AG04449 (cell line): ENCODE measurements at regions not wholly inside any gene's neighbourhood (a gene's known extent, or its start where the extent isn't known, plus 50 kb on each side); places are given as distances from the start of the nearest gene placed in this dataset.

Source experiments
- CTCF ChIA-PET: fragments of 350-600 bp; formaldehyde crosslinking; extraction: SDS; loops from one replicate; lab custom pipeline; 2021; ENCODE audit warnings: antibody characterized with exemption; lab: Yijun Ruan, JAX
- POLR2A ChIA-PET: fragments of 400-600, 350-600 bp; formaldehyde crosslinking; extraction: SDS; loops from one replicate; lab custom pipeline; 2020; ENCODE audit warnings: antibody characterized with exemption, inconsistent platforms; lab: Yijun Ruan, JAX
- DNase-seq: peaks from one replicate; pipeline ENCODE4 v3.0.0-alpha.2; 2010; ENCODE audit warnings: low read depth, low spot score
- H3K4me3 ChIP-seq: 2 replicates; pipeline ENCODE4 v1.5.1; 2011; ENCODE audit warnings: low read depth, mild to moderate bottlenecking, control low read depth, low read length
- TF ChIP-seq, protein P1 (sequence below): IDR thresholded peaks from one replicate; pipeline ENCODE4 v1.5.1; 2011; ENCODE audit warnings: mild to moderate bottlenecking, moderate library complexity, low read length, control low read depth, inconsistent platforms; ENCODE audit not compliant: insufficient read depth; ENCODE audit errors: missing control alignments

DNA sequence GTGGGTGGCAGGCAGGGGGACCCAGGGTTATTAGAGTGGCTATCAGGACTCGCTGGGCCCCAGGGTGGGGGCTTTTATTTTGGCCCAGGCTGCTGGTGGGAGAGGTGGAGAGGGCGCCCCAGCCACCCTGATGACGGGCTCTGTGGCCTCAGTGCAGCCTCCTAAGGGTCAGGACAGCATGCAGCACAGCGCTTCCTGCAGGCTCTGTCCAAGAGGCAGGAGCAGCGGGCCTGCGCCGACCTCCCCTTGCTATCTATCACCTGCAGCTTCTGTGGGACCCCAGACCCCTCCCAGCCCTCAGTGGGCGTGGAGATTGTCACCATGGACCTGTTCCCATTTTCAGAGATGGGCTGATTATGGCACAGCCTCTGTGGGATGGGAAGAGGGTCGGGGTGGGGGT is 54.3 kb upstream of the PPARA start:
- CTCF ChIA-PET, result interaction anchor here (1.7 to 1.8 kb wide), 2 partner anchors 90 to 101 kb away, joined by 4 to 5 read pairs; no protein-coding TSS in a partner anchor
- no peak for DNase-seq
- TF ChIP-seq, protein P1, sequence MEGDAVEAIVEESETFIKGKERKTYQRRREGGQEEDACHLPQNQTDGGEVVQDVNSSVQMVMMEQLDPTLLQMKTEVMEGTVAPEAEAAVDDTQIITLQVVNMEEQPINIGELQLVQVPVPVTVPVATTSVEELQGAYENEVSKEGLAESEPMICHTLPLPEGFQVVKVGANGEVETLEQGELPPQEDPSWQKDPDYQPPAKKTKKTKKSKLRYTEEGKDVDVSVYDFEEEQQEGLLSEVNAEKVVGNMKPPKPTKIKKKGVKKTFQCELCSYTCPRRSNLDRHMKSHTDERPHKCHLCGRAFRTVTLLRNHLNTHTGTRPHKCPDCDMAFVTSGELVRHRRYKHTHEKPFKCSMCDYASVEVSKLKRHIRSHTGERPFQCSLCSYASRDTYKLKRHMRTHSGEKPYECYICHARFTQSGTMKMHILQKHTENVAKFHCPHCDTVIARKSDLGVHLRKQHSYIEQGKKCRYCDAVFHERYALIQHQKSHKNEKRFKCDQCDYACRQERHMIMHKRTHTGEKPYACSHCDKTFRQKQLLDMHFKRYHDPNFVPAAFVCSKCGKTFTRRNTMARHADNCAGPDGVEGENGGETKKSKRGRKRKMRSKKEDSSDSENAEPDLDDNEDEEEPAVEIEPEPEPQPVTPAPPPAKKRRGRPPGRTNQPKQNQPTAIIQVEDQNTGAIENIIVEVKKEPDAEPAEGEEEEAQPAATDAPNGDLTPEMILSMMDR, result no peak
- H3K4me3 ChIP-seq, result no peak overlapping the region
- POLR2A ChIA-PET, result no interaction called here

DNA sequence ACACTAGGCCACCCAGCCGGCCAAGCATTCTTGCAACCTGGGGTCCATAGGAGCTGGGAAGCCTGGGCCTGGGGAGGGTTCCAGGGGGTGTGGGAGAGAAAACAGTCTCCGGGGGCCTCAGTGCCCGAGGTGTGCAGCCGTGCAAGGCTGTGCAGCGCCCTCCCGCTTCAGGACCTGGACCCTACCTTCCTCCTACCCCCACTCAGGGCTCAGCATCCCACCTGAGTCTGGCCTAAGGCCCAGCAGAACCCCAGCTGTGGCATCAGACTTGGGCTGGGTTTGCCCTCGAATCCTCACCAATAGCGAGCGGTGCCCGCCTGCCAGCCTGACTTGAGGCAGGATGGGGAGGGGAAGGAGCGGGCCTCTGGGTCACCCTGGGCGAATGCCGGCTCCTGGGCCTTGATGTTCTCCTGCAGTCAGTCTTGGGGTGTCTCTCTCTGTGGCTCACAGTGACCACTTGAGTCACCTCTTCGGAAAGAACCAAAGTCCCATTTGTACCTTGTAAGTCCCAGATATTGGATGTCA is 53.6 kb upstream of the PPARA start:
- TF ChIP-seq, protein P1, result no peak
- ChIA-PET POLR2A (no interaction called here), CTCF (interaction anchor here (1.6 to 1.8 kb wide), 4 partner anchors 18 to 102 kb away, joined by 4 to 6 read pairs (median 6); no protein-coding TSS in a partner anchor)
- no peak for DNase-seq
- no peak overlapping the region for H3K4me3 ChIP-seq

DNA sequence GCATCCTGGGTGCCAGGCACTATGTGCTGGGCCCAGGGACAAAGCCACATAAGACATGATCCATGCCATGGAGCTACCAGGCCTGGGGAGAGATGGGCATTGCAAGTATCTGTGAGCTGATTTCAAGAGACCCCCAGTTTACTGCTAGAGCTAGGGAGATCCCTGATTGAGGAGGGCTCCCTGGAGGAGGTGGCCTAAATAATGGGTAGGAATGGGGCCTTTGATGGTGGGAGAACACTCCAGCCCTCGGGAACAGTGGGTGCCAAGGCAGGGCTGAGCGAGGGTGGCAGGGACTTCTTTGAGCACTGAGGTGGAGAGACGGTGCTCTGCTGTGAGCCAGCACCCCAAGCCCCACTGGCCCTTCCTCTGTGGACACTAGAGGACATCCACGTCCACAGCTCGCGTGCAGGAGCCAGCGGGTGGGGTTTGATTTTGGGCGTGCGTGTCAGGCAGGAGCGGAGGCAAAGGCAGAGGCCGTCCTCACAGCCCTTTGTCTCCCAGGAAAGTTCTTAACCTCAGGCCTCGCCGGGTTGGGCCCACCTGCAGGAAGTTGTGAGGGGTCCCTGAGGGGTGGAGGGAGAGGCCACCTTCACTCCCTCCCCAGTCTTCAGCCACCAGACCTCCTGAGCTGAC is 52.9 kb upstream of the PPARA start:
- DNase-seq, result no peak
- H3K4me3 ChIP-seq, result no peak overlapping the region
- CTCF ChIA-PET, result interaction anchor here (1.1 to 1.8 kb wide), 5 partner anchors 10 to 103 kb away, joined by 3 to 6 read pairs (median 5); no protein-coding TSS in a partner anchor
- TF ChIP-seq, protein P1, result no peak
- POLR2A ChIA-PET, result no interaction called here

DNA sequence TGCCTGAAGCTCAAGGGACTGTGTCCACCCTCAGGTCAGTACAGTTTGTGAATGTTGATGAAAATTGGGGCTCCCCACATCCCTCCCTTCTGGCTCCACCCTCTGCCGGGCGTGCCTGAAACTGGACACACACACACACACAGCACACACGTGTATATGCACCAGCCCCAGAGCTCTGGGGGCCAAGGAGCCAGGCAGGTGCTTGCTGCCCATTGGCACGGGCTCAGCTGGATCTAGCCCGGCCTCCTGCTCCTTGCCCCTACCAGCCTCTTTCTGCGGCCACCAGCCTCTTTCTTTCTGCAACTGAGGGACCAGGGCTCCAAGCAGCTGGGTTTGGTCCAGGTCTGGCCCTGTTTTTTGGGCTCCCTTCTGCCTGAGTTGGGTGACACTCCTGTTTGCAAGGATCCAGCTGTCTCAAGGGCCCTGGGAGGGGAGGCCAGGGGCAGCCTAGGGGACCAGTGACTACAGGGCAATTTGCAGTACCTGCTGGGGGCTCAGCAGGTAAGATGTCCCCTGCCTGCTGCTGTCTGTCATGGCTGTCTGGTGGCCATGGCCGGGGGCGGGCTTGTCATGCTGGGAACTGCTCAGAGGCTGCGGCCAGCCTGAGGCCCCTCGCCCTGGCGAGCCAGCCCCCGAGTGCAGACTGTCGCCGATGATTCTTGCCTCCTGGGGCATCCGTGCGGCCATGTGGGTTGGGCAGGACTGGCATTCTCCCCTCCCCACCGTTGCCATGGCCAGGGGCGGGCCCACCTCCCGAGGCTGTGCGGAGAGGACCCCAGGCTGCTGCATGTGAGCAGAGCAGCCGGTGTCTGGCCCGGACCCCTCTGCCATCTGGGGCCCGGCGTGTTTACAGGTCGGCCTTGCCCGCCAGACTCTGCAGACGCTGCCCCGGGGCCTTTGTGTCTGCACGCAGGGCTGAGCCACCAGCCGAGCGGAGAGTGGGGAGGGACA is 51.5 kb upstream of the PPARA start:
- no peak overlapping the region for H3K4me3 ChIP-seq
- TF ChIP-seq, protein P1, result no peak
- POLR2A ChIA-PET, result interaction anchor here (1.2 kb wide), 1 partner anchor 81 kb away, joined by 3 read pairs; no protein-coding TSS in a partner anchor
- CTCF ChIA-PET, result interaction anchor here (1.0 to 1.2 kb wide), 3 partner anchors 9 to 93 kb away, joined by 3 to 6 read pairs (median 4); no protein-coding TSS in a partner anchor
- no peak for DNase-seq

DNA sequence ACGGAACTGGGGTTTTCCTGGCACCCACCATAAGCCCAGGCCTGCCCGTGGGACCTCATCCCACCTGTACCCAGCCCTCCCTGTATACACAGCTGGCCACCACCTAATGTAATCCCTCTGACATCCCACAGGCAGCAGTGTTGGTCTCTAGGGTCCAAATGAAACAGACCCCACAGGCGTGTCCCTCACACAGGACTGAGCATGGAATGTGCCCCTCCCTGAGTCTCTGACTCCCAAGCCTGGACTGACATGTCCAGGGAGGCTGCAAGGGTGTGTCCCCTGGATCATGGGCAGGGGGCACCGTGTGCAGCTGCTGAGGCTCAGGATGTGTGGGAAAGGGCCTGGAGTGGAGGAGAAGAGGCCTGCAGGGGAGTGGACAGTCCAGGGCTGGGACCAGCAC is 50.6 kb upstream of the PPARA start:
- no peak overlapping the region for H3K4me3 ChIP-seq
- TF ChIP-seq, protein P1, result no peak
- ChIA-PET CTCF (interaction anchor here (1.4 kb wide), 1 partner anchor 94 kb away, joined by 4 read pairs; no protein-coding TSS in a partner anchor), POLR2A (no interaction called here)
- no peak for DNase-seq
